K562 (cell line): ENCODE measurements at regions not wholly inside any gene's neighbourhood (a gene's known extent, or its start where the extent isn't known, plus 50 kb on each side); places are given as distances from the start of the nearest gene placed in this dataset.

Source experiments
- CBX8 ChIP-seq: fragments of 200-600 bp; sonication (generic); IDR thresholded peaks from 2 replicates; pipeline ENCODE4 v1.6.1; 2012; ENCODE audit warnings: borderline replicate concordance, mixed run types, low read depth, mild to moderate bottlenecking, moderate library complexity, mixed read lengths, low read length, control low read depth, inconsistent platforms; ENCODE audit not compliant: poor library complexity, severe bottlenecking; ENCODE audit errors: extremely low read depth
- CXXC5 ChIP-seq: fragments of 250-450 bp; sonication (Bioruptor Pico); IDR thresholded peaks from 2 replicates; pipeline ENCODE4 v1.8.0; 2022; ENCODE audit warnings: inconsistent platforms, mild to moderate bottlenecking, moderate library complexity
- ELF2 ChIP-seq: fragments of 250-450 bp; sonication (Bioruptor Pico); IDR thresholded peaks from 2 replicates; pipeline ENCODE4 v1.5.0; 2021; ENCODE audit warnings: mild to moderate bottlenecking
- GABPA ChIP-seq: fragments of 200-800 bp; sonication (Bioruptor generic); conservative IDR thresholded peaks from 2 replicates; pipeline ENCODE4 v1.6.1; 2016; ENCODE audit warnings: low read depth, missing genetic modification characterization, missing compliant biosample characterization
- GATA2 ChIP-seq: sonication (generic); formaldehyde crosslinking; IDR thresholded peaks from 2 replicates; pipeline ENCODE4 v1.4.0; 2020; ENCODE audit warnings: mild to moderate bottlenecking, missing genetic modification reagents
- HNRNPK ChIP-seq: fragments of 200-400 bp; formaldehyde crosslinking; IDR thresholded peaks from one replicate; pipeline ENCODE4 v1.6.1; 2018; ENCODE audit warnings: mild to moderate bottlenecking, low read depth, low read length; ENCODE audit not compliant: poor library complexity, severe bottlenecking
- MYC ChIP-seq, 2 experiments: fragments of 250-450 bp in 1 of 2; sonication (Bioruptor Pico) in 1 of 2; IDR thresholded peaks; 2 replicates each; pipeline versions ENCODE4 v1.5.1 to v1.6.1; 2012 to 2021; ENCODE audit warnings: low read depth in 2 of 2, borderline replicate concordance in 1 of 2, improper control_type of control experiment in 1 of 2, low read length in 1 of 2, mild to moderate bottlenecking in 1 of 2, moderate library complexity in 1 of 2
- ZNF3 ChIP-seq: fragments of 250-450 bp; sonication (Bioruptor Pico); IDR thresholded peaks from 2 replicates; pipeline ENCODE4 v1.5.0; 2021; ENCODE audit warnings: mild to moderate bottlenecking, moderate library complexity
- ZNF347 ChIP-seq: fragments of 450-650 bp; formaldehyde crosslinking; IDR thresholded peaks from 2 replicates; pipeline ENCODE4 v1.4.0; 2020; ENCODE audit warnings: low read depth, mild to moderate bottlenecking, moderate library complexity
- ZNF384 ChIP-seq: IDR thresholded peaks from 2 replicates; pipeline ENCODE4 v1.6.1; 2012; ENCODE audit warnings: low read depth, low read length, improper control_type of control experiment
- ZNF583 ChIP-seq: fragments of 250-450 bp; sonication (Bioruptor Pico); IDR thresholded peaks from 2 replicates; pipeline ENCODE4 v1.4.0; 2020
- TF ChIP-seq, protein P1 (sequence below): fragments of 200-600 bp; sonication (generic); IDR thresholded peaks from one replicate; pipeline ENCODE4 v1.6.1; 2012; ENCODE audit warnings: mild to moderate bottlenecking, low read depth, low read length, inconsistent platforms
- TF ChIP-seq, protein P2 (sequence below): IDR thresholded peaks from 2 replicates; pipeline ENCODE4 v1.6.1; 2014; ENCODE audit warnings: antibody characterized with exemption
- TF ChIP-seq, protein P3 (sequence below): fragments of 200-400 bp; formaldehyde crosslinking; IDR thresholded peaks from 2 replicates; pipeline ENCODE4 v1.6.1; 2017; ENCODE audit warnings: mild to moderate bottlenecking, low read depth, low read length, moderate library complexity

GRCh38 chr21:34242973-34243372 lies 120.8 kb upstream of the KCNE2 start (continued):
- TF ChIP-seq, protein P1, sequence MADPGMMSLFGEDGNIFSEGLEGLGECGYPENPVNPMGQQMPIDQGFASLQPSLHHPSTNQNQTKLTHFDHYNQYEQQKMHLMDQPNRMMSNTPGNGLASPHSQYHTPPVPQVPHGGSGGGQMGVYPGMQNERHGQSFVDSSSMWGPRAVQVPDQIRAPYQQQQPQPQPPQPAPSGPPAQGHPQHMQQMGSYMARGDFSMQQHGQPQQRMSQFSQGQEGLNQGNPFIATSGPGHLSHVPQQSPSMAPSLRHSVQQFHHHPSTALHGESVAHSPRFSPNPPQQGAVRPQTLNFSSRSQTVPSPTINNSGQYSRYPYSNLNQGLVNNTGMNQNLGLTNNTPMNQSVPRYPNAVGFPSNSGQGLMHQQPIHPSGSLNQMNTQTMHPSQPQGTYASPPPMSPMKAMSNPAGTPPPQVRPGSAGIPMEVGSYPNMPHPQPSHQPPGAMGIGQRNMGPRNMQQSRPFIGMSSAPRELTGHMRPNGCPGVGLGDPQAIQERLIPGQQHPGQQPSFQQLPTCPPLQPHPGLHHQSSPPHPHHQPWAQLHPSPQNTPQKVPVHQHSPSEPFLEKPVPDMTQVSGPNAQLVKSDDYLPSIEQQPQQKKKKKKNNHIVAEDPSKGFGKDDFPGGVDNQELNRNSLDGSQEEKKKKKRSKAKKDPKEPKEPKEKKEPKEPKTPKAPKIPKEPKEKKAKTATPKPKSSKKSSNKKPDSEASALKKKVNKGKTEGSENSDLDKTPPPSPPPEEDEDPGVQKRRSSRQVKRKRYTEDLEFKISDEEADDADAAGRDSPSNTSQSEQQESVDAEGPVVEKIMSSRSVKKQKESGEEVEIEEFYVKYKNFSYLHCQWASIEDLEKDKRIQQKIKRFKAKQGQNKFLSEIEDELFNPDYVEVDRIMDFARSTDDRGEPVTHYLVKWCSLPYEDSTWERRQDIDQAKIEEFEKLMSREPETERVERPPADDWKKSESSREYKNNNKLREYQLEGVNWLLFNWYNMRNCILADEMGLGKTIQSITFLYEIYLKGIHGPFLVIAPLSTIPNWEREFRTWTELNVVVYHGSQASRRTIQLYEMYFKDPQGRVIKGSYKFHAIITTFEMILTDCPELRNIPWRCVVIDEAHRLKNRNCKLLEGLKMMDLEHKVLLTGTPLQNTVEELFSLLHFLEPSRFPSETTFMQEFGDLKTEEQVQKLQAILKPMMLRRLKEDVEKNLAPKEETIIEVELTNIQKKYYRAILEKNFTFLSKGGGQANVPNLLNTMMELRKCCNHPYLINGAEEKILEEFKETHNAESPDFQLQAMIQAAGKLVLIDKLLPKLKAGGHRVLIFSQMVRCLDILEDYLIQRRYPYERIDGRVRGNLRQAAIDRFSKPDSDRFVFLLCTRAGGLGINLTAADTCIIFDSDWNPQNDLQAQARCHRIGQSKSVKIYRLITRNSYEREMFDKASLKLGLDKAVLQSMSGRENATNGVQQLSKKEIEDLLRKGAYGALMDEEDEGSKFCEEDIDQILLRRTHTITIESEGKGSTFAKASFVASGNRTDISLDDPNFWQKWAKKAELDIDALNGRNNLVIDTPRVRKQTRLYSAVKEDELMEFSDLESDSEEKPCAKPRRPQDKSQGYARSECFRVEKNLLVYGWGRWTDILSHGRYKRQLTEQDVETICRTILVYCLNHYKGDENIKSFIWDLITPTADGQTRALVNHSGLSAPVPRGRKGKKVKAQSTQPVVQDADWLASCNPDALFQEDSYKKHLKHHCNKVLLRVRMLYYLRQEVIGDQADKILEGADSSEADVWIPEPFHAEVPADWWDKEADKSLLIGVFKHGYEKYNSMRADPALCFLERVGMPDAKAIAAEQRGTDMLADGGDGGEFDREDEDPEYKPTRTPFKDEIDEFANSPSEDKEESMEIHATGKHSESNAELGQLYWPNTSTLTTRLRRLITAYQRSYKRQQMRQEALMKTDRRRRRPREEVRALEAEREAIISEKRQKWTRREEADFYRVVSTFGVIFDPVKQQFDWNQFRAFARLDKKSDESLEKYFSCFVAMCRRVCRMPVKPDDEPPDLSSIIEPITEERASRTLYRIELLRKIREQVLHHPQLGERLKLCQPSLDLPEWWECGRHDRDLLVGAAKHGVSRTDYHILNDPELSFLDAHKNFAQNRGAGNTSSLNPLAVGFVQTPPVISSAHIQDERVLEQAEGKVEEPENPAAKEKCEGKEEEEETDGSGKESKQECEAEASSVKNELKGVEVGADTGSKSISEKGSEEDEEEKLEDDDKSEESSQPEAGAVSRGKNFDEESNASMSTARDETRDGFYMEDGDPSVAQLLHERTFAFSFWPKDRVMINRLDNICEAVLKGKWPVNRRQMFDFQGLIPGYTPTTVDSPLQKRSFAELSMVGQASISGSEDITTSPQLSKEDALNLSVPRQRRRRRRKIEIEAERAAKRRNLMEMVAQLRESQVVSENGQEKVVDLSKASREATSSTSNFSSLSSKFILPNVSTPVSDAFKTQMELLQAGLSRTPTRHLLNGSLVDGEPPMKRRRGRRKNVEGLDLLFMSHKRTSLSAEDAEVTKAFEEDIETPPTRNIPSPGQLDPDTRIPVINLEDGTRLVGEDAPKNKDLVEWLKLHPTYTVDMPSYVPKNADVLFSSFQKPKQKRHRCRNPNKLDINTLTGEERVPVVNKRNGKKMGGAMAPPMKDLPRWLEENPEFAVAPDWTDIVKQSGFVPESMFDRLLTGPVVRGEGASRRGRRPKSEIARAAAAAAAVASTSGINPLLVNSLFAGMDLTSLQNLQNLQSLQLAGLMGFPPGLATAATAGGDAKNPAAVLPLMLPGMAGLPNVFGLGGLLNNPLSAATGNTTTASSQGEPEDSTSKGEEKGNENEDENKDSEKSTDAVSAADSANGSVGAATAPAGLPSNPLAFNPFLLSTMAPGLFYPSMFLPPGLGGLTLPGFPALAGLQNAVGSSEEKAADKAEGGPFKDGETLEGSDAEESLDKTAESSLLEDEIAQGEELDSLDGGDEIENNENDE: no peak
- TF ChIP-seq ZNF384 (no peak), GABPA (no peak), MYC (IDR thresholded peaks at IDR 0.05; ENCODE audit: low read depth, low read length) (no peak), MYC (CRISPR knock-in tag; IDR thresholded peaks at IDR 0.05; ENCODE audit: borderline replicate concordance, low read depth) (no peak), CBX8 (no peak), ZNF583 (CRISPR knock-in tag) (no peak), ZNF3 (CRISPR knock-in tag) (no peak), ZNF347 (CRISPR knock-in tag) (no peak), ELF2 (CRISPR knock-in tag) (no peak), HNRNPK (no peak), CXXC5 (CRISPR knock-in tag) (no peak), GATA2 (CRISPR knock-in tag) (no peak)
- TF ChIP-seq, protein P2, sequence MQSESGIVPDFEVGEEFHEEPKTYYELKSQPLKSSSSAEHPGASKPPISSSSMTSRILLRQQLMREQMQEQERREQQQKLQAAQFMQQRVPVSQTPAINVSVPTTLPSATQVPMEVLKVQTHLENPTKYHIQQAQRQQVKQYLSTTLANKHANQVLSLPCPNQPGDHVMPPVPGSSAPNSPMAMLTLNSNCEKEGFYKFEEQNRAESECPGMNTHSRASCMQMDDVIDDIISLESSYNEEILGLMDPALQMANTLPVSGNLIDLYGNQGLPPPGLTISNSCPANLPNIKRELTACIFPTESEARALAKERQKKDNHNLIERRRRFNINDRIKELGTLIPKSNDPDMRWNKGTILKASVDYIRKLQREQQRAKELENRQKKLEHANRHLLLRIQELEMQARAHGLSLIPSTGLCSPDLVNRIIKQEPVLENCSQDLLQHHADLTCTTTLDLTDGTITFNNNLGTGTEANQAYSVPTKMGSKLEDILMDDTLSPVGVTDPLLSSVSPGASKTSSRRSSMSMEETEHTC: no peak
- TF ChIP-seq, protein P3, sequence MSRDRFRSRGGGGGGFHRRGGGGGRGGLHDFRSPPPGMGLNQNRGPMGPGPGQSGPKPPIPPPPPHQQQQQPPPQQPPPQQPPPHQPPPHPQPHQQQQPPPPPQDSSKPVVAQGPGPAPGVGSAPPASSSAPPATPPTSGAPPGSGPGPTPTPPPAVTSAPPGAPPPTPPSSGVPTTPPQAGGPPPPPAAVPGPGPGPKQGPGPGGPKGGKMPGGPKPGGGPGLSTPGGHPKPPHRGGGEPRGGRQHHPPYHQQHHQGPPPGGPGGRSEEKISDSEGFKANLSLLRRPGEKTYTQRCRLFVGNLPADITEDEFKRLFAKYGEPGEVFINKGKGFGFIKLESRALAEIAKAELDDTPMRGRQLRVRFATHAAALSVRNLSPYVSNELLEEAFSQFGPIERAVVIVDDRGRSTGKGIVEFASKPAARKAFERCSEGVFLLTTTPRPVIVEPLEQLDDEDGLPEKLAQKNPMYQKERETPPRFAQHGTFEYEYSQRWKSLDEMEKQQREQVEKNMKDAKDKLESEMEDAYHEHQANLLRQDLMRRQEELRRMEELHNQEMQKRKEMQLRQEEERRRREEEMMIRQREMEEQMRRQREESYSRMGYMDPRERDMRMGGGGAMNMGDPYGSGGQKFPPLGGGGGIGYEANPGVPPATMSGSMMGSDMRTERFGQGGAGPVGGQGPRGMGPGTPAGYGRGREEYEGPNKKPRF: no peak
